NCI-H2107 treated with DMSO at 0.1 percent for 48 hours (cell line): ENCODE measurements at regions not wholly inside any gene's neighbourhood (a gene's known extent, or its start where the extent isn't known, plus 50 kb on each side); places are given as distances from the start of the nearest gene placed in this dataset.

Experiments used
- DNase-seq: peaks from one replicate; lab custom pipeline; 2025; ENCODE audit not compliant: unreplicated experiment; lab: John Stamatoyannopoulos, UW

DNA sequence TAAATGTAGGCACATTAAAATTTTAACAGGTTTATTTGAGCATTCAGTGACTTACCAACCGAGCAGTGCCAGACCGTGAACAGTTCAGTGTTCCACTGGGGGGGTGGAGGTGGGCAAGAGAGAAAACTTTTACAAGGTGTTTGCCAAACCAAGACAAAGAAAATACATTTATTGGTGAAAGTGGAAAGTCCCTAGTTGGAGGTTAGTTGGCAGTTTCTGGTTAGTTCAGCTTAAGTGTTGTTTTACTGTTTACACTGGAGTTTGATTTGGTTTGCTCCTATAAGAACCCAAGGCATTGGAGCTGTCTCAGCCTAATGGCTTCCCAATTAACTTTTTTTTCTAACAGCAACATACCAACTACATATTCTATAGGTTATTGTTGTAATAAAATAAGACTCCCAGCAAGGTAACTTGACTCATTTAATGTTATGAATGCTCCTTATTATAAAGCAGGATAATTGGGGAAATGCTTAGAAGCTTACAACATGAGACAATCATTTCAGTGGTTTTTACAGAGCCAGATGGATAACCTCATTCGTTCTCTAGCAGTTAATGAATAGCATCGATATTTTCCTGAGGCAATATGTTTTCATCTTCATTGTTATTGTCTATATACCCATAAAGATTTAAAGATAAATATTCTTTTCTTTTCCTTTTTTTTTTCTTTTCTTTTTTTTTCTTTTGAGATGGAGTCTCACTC, 115.8 kb downstream of the ETNK1 start:
- peak; percentile 10 for DNase-seq

DNA sequence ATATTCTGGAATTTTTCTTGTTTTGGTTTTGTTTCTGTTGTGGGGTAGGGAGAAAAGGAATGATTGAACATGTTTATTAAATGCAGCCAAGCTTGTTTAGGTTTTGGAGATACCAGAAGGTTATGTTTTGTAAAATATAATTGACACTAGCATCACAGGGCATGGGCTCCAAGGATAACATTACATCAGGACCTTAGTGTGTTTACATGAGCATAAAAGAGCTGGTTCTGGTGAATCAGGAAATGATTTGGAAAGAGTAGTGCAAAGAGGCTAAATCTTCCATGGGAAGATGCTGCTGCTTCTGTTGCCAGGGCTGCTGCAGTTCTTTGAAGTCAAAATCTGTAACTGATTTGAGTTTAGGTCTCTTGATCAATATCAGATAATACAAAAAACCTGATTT, 118.7 kb downstream of the ETNK1 start:
- no peak for DNase-seq

DNA sequence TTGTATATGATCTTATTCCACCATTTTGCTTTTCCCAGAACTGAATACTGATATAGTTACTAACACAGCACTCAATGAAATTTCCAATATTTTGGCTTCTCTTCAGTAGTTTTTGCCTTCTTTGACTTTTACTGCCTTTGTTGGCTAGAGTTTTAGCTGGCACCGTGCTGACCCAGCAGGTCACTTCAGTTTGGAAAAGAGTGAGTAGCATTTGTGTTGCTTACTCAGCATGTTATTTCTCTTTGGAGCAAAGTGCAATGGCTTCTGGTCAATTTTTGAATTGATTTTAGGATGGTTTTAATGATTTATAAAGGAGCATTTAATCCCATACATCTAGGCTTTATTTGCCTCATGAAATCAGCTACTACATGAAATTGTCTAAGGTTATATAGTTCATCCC, 119.2 kb downstream of the ETNK1 start:
- no peak for DNase-seq

DNA sequence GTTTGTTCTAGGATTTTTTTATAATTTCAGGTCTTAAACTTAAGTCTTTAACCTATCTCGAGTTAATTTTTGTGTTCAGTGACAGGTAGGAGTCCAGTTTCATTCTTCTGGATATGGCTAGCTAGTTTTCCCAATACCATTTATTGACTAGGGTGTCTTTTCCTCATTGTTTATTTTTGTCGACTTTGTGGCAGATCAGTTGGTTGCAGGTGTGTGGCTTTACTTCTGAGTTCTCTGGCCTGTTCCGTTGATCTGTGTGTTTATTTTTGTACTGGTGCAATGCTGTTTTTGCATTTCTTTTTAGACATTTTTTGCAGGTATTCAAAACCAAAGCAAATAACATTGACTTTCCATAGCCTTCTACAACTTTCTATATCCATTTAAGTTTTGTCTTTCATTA, 121.7 kb downstream of the ETNK1 start:
- DNase-seq, result no peak

DNA sequence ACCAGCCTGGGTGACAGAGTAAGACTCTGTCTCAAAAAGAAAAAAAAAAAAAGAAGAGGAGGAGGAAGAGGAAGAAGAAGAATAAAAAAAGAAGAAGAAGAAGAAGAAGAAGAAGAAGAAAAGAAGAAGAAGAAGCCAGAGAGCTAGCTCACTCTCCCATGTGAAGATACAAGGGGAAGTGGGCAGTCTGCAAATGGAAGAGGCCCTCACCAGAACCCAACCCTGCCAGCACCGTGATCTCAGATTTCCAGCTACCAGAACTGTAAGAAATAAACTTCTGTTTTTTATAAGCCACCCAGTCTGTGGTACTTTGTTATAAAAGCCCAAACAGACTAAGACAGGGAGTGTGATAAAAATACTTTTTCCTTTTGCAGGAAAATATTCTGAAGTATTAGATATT, 130.7 kb downstream of the ETNK1 start:
- no peak for DNase-seq

DNA sequence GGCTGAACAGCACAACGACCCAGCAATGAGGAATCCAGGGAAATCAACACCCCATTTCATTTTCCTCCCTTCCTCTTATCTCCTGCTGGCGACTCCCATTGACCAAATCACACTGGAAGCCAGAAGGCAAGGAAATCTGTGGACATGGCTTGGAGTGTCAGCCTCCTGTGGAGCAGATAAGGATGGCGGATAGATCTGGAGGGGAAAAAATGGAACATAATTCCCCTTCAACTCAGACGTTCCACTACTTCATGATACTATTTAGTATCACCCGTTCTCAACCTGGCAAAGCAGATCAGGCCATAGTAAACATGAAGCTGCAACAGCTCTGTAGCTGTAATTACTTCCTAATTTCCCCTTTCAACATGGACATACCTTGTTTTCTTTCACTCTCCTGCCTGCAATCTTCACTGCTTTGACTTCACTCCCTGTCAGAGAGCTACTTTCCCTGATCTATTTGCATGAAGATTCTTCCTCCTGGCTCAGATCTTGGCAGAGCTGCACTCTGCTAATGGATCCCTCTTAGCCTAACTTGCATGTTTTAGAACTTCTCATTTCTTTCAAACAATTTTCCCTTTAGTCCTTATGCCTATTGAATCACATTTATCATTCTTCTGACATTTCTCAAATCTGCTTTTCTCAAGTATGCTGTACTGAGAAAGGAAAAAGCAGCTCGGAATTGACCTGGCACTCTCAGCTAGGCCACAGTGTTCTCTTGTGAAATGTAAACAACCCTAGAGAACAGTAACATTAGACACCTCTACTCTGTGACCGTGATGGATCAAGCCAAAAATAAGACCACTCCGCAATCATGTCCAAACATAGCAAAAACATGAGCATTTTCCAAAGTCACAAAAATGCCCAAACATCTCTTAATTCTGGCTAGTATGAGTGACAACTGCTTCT, 135.1 kb downstream of the ETNK1 start:
- no peak for DNase-seq

DNA sequence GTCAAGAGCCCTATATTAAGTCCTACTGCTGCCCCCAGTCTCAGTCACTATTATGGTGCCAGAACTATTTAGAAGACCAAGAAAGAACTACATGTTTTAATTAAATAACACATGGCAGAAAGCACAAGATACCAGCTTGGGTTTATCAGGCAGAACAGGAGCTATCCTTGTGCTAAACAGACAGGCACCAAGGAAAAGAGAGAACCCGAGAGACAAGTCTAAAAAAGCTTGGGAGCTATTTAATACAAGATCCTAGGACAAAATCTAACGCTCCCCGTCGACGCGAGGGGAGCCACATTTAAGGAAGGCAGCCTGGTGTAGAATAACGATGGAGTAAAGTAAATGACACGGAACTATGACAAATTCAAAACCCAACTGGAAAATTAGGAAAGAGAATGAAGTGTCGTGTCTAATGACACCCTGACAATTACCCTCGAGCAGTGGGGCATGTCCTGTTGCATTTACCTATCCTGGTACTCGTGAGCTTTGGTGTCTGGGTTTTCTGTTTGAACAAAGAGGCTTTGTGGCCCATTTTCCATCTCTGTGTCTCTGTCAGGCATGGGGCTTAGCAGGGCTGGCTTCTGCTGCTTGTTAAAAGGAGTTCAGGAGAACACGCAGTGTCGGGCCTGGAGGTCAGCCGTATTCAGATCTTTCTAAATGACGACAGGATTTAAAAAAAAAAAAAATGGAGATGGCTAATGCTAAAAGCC, 140.6 kb downstream of the ETNK1 start:
- DNase-seq, result peak; percentile 76

DNA sequence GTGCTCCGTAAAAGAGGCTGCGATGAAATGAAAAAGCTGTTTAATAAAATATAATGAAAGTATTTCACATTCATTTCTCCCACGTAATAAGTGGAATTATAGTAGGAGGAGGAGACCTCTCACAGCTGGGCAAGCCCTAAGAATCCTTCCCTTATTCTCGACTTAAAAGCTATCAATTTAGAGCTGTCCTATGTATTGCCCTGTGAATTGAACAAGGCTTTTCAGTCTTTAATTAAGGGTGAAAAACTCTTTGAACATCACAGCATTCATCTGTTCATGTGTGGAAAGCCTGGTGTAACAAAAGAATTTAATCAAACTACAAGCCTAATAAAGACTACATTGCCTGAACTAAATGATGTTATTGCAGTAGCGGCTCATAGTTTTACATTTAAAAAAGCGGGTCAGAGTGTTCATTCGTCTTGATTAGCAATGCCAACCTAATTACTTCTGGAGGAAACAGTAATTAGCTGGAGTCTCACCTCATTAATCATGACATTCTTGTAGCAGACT, 142.0 kb downstream of the ETNK1 start:
- DNase-seq, result no peak

DNA sequence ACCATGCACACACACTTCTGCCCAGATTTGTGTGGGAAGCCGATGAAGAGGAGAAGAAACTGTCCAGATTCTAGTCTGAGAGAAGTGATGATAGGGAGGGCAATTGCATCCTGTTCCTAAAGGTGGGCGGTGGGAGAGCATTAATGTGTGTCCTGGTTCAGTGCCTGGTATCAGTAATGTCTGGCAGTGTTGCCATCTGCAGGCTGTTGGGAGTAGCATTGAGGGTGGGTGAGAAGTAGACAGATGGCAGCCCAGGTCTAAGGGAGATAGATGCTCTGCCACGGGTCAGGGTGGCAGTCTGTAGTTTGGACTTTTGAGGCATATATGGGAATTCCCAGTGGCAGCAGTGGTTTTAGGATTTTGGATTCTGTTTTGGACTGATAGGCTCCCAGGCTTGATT, 156.4 kb downstream of the ETNK1 start:
- no peak for DNase-seq

DNA sequence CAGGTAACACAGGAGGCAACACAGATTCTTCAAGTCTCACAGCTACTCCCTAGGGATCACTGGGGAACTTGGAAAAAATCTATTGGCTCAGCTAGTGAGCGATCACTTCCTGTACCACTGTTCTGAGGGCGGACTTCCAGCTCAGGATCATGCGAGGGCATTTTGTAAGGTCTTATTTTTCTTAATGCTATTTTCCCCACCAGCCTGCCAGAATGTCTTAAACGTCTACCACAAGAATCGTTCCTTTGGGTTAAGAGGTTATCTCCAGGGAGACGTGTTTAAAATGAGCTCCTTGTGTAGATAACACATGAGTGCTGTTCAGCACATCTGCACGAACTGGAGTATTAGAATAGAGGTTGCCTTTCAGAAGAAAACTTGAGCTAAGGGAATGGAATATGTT, 162.6 kb downstream of the ETNK1 start:
- no peak for DNase-seq

DNA sequence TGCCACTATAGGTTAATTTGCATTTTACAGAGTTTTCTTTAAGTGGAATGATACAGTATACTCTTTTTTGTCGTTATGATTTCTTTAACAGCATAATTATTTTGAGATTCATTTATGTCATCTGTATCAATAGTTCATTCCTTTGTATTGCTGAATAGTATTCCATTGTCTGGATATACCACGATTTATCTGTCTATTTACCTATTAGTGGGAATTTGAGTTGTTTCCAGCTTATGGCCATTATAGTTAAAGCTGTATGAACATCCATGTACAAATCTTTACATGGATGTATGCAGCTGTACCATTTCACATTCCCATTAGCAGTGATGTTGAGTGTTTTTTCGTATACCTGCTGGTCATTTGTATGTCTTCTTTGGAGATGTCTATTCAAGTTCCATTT, 163.9 kb downstream of the ETNK1 start:
- DNase-seq, result no peak

DNA sequence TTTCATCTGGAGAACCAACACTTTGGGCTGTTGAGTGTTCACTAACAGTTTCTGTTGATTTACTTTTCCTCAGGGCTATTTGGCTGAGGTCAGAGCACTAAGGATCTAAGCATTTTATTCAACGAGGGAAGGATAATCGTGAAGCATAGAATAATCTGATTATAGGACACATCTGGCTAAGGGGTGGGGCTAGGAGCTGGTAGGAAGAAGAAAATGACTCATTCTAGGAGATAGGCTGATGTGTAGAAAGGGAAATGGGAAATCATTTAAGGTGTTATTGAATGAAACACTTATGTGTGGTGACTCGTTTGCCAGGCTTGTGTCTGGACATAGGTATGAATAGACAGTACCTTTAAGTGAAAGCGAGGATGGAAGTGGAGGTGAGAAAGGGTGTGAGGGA, 167.2 kb downstream of the ETNK1 start:
- DNase-seq, result no peak

DNA sequence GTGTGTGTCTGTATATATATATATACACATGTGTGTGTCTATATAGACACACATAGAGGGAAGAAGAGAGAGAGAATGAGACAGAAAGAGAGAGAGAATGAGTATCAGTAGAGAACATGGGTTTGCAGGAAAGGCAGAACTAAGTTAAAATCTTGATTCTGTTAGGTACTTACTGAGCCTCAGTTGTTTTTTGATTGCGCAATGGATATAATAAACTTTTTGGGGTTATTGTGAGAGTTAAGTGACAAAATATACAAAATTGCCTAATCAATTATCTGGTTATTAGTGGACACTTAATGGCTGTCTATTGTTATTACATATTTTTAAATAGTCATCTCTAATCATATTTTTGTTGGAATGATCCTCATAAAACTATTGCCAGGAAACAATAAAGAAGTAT, 169.0 kb downstream of the ETNK1 start:
- DNase-seq, result no peak

DNA sequence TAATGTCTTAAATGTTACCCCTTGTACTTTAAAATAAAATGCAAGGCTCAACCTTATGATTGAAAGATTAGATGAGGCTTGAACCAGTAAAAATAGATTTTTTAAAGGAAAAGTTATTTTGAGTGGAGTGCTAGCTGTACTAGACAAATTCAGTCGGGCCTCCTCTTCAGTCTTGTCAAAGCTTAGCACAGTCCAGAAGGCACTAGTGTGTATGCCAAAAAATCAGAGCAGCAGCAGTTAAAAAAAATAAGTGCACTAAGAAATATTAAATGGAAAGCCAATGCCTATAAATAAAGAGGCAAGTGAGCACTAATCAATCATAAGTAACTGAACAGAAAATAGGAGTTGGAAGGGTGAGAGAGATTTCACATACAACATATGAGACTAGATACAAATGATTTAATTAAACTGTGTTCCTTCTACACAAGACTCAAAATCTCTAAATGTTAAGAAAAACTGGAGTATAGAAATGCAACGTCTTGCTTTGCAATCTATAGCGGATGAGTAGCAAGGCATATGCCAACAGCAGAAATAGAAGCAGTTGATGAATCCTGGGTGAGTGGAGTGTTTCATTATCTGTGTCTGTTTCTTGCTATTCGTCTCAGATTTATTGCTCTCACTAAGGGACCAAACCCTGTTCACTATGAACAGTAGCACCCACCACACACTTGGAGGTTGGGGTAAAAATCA, 172.1 kb downstream of the ETNK1 start:
- no peak for DNase-seq

DNA sequence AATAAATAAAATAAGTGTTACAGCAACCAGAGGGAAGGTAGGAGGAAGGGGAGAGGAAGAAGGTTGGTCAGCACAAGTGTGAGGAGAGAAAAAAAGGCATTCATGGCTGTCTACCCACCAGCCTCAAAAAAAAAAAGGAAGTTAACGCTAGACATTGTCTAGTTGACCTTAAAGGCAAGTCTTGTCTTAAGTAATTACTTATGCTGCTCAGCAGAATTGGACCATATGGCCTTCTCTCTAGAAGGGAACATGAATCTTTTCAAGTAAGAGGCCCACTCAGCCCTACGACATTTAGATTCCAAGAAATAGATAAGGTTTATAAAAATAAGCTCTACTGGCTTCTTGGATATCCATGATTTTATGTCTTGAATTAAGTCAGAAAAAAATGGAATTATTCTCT, 172.7 kb downstream of the ETNK1 start:
- no peak for DNase-seq

DNA sequence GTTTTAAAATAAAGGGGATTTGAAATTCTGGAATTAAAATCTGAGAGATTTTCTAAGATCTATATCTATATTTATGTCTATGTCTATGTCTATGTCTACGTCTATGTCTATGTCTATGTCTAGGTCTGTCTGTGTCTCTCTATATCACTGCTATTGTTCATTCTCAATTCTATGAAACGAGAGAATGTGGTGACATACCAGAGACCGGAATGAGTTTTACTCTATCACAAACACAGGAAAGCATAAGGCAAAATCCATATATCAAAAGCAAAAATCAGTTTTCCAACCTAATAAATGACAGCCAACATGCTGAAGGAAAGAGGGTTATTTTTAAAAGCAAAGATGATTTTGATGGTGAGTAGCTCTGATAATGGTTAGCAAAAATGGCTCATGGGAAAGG, 173.1 kb downstream of the ETNK1 start:
- no peak for DNase-seq

DNA sequence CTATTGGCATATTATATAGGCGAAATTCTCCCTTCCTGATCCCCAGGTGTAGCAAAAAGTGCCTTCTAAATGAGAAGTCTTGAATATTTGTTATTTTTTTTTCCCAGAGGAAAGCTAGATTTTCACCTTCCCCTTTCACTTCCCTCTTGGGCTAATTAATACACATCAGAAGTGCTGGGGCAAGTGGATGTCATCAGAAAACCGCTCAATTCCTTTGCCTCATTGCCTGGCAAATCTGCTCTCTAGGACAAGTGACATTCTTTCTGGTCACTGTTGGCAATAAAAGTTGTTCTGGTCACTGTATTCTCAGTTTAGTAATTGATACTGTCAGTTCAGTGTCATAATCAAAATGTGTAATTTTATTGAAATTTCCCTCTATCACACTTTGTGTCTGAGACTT, 174.5 kb downstream of the ETNK1 start:
- DNase-seq, result no peak

DNA sequence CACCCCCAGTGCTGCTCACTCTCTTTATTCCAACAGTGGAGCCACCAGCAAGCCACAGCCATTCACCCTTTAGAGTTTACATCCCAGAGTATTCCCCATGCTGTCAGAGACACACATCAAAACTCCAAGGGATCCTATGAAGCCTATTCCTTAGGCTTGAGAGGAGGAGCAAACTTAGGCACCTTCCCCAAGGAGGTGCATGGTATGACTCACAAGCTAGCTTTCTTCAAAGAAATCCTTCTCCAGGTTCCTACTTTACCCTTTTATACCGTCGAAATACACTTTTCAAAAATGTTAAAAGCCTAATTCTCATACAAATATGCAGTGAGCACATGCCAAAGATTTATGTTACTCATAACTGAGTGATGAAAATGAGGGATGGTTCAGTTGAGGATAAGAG, 175.4 kb downstream of the ETNK1 start:
- no peak for DNase-seq

DNA sequence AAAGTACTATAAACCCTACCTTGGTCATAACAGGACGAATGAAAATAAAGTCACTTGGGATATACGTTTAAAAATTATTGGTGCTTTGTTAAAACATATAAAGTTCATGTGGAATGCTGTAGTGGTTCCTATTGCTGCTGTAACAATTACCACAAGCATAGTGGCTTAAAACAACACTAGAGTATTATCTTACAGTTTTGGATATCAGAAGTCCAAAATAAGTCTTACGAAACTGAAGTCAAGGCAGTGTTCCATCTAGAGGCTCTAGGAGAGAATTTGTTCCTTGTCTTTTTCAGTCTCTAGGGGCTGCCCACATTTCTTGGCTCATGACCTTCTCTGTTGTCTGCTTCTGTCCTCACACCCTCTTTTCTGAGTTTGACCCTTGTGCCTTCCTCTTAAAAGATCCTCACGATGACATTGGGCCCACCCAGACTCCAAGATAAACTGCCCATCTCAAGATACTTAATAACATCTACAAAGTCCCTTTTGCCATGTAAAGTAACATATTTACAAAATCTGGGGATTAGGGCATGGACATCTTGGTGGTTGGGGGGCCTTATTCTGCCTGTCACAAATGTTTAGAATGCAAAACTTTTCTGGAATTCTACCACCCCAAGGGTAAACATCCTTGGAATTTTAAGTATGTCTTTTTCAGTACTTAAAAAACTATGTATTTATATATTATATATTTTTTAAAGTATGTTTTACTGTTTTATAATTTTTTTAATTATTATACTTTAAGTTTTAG, 178.1 kb downstream of the ETNK1 start:
- no peak for DNase-seq

DNA sequence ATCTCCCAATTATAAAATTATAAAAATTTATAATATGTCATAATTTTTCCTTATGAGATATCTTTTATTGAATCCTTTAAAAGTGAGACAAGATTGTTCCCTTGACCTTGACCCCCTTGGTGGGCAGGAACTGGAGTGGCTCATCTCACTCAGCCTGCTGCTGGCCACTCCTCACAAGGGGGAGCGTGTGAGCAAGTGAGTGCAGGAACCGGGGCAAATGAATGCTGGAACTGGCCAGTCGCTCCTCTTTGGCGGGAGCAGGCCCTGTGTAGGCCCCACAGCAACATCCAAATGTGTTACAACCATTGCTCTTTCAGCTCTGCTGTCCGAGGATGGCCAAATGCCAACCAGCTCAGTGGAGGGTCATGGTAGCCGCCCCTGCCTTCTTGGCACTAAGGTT, 178.8 kb downstream of the ETNK1 start:
- no peak for DNase-seq
